ENCODE measurements at regions not wholly inside any gene's neighbourhood (a gene's known extent, or its start where the extent isn't known, plus 50 kb on each side); places are given as distances from the start of the nearest gene placed in this dataset.

GRCh38 chr2:451495-451894, 163.6 kb upstream of the ALKAL2 start:
- H3K9me3 ChIP-seq (ENCODE audit: low read length): no peaks in the 10 kb centered on the region
- no peaks in the 10 kb centered on the region for H4K20me1 ChIP-seq (ENCODE audit: low read length)

DNA sequence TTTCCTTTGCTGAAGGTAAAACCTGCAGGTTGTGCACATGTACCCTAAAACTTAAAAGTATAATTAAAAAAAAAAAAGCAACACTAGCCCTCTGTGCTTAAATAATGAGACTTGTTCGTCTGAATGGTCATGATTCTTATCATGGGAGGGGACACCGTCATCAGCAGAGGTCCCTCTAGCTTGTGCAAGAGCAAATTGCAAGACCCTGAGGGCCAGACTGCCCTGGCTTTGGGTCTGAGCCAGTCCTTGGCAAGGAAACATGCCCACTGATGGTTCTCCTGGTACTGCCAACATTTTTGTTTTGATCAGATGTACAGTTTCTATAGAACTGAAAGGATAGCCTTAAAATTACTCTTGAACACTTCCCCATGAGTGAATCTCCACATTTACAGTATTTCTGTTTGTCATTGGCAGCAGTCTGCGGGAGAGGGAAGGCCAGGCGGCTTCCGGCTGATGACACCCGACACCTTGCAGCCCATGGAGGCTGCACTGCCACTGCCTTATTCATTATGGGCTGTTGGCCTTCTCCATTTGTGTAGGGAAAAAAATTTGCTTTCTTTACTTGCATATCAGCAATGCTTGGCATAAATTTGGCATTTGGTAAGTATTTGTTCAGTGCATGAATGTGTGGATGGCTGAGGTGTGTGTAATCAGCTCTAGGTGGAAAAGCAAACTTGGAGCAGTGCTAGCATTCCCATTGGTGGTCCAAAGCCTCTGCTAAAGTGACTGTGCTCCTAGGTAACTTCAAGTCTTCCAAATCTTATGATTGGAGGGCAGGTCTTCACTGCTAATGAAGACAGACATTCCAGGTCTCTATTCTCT, 161.6 kb upstream of the ALKAL2 start:
- Histone ChIP-seq H4K20me1 (ENCODE audit: low read length) (no peaks in the 10 kb centered on the region), H3F3A (ENCODE audit: low read length, unreplicated experiment) (no peaks in the 10 kb centered on the region), H2AFZ (ENCODE audit: low read length) (0 out of 2 replicates have a peak overlapping the region, but pooled peaks have one; percentile 11), H3K9me3 (ENCODE audit: low read length) (no peaks in the 10 kb centered on the region), H3K79me2 (ENCODE audit: low read length) (no peaks in the 10 kb centered on the region), H3K4me2 (ENCODE audit: low read length) (no peak overlapping the region), H3K36me3 (ENCODE audit: low read depth, low read length) (no peaks in the 10 kb centered on the region), H3K4me3 (ENCODE audit: low read length) (no peak overlapping the region), H3K4me1 (ENCODE audit: insufficient read depth, low read length) (no peaks in the 10 kb centered on the region), H3K27me3 (ENCODE audit: low read length) (0 out of 2 replicates have a peak, but pooled peaks cover 7% of the 10 kb centered on the region), H3K9ac (ENCODE audit: low read length) (no peak overlapping the region), H3K9me2 (replicated peaks; ENCODE audit: low read length) (no peaks in the 10 kb centered on the region), H3K27ac (ENCODE audit: low read length) (no peak overlapping the region)
- CTCF ChIA-PET: no interaction called here
- peak; percentile 25 for DNase-seq
- POLR2A ChIA-PET (ENCODE audit: unreplicated experiment): no interaction called here
- no peak for TF ChIP-seq CTCF (conservative IDR thresholded peaks at IDR 0.05; ENCODE audit: low read depth, low read length)
- TF ChIP-seq EZH2 (IDR thresholded peaks at IDR 0.05; ENCODE audit: low read length, unreplicated experiment): no peak
- no peak for TF ChIP-seq EZH2phosphoT487 (IDR thresholded peaks at IDR 0.05; ENCODE audit: borderline replicate concordance, low read length)
- no TSS peak for BruUV-seq (replicated peaks)
- intact Hi-C loops (cut with micrococcal nuclease): no loop called here
- ATAC-seq: peak; percentile 55

More at GRCh38 chr2:451495-451894, 163.6 kb upstream of the ALKAL2 start:
- intact Hi-C loops (cut with micrococcal nuclease): no loop called here
- Histone ChIP-seq H3K4me3 (ENCODE audit: low read length) (no peak overlapping the region), H3F3A (ENCODE audit: low read length, unreplicated experiment) (no peaks in the 10 kb centered on the region), H3K4me1 (ENCODE audit: insufficient read depth, low read length) (no peaks in the 10 kb centered on the region), H3K9me2 (replicated peaks; ENCODE audit: low read length) (no peaks in the 10 kb centered on the region), H3K27me3 (ENCODE audit: low read length) (peaks cover 22% of the 10 kb centered on the region; the same call in 1 of the 2 replicates), H3K4me2 (ENCODE audit: low read length) (no peak overlapping the region), H3K27ac (ENCODE audit: low read length) (no peak overlapping the region), H3K79me2 (ENCODE audit: low read length) (no peaks in the 10 kb centered on the region), H3K36me3 (ENCODE audit: low read depth, low read length) (no peaks in the 10 kb centered on the region), H3K9ac (ENCODE audit: low read length) (no peak overlapping the region), H2AFZ (ENCODE audit: low read length) (no peak overlapping the region)
- no peak for DNase-seq
- POLR2A ChIA-PET (ENCODE audit: unreplicated experiment): no interaction called here
- TF ChIP-seq EZH2 (IDR thresholded peaks at IDR 0.05; ENCODE audit: low read length, unreplicated experiment) (no peak), CTCF (conservative IDR thresholded peaks at IDR 0.05; ENCODE audit: low read depth, low read length) (no peak), EZH2phosphoT487 (IDR thresholded peaks at IDR 0.05; ENCODE audit: borderline replicate concordance, low read length) (no peak)
- ATAC-seq: no peak
- no TSS peak for BruUV-seq (replicated peaks)
- CTCF ChIA-PET: no interaction called here

Data from PC-3 (cell line).